GM21528 (cell line): ENCODE measurements at regions not wholly inside any gene's neighbourhood (a gene's known extent, or its start where the extent isn't known, plus 50 kb on each side); places are given as distances from the start of the nearest gene placed in this dataset.
"Not testable (repeated sequence)": the region's sequence is repeated elsewhere in the genome, so short reads cannot be mapped to it uniquely, and the experiment has no call there.

ENCODE experiments used
- ATAC-seq: cut with Tn5 transposase; IDR thresholded peaks from one replicate; pipeline ENCODE4 v1.9.1; 2021; ENCODE audit warnings: mild to moderate bottlenecking, moderate library complexity; ENCODE audit not compliant: unreplicated experiment, low FRiP score

GRCh38 chr18:26654616-26655524, 106.5 kb upstream of the KCTD1 start:
- no peak for ATAC-seq

DNA sequence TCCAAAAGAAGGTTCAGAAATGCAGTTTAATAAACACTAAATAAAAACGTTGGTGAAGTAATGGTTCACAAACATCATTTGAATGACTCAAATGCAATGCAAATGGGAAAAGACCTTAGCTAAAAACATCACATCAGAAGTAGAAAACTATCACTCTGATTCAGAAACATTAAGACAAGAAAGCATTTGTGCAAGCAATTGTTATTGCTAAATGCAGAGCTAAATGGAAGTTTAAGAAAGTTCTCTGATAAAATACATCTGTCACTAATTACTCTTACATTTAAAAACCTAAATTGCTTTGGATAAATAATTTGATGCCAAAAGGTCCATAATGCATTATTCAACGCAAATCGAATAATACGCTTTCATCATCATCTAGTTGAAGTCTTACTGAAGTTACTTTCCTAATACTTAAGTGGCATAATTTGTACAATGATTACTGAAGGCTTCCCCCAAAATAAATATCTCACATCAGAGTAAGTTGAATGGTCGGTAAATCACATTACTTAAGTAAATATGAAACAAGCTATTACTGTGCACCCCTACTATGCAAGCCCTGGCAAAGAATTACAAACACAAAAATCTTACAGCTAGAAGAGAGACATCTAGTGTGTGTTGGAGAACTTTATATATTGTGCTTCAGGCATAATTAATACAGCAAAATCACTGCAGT, 105.7 kb upstream of the KCTD1 start:
- no peak for ATAC-seq

DNA sequence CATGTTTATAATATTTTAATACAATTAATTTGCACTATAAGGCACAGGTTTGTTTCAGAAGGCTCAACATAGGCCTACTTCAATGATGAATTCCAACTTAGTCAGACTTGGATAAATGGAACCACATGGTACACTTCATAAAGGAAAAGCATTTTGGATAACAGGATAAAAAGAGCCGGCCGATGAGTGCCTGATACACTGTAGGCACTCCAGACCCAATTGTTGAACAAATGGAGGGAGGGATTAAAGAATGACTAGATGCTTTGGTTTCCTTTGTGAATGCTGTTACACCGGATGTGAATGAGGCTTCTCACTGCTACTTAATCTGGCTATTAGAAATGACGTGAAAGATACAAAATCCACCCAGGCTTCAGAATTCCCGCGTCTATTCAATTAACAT, 104.1 kb upstream of the KCTD1 start:
- no peak for ATAC-seq

GRCh38 chr18:26650310-26651268, 102.2 kb upstream of the KCTD1 start:
- ATAC-seq: no peak

- ATAC-seq: no peak
Measured at GRCh38 chr18:26649193-26649543, 100.8 kb upstream of the KCTD1 start.

DNA sequence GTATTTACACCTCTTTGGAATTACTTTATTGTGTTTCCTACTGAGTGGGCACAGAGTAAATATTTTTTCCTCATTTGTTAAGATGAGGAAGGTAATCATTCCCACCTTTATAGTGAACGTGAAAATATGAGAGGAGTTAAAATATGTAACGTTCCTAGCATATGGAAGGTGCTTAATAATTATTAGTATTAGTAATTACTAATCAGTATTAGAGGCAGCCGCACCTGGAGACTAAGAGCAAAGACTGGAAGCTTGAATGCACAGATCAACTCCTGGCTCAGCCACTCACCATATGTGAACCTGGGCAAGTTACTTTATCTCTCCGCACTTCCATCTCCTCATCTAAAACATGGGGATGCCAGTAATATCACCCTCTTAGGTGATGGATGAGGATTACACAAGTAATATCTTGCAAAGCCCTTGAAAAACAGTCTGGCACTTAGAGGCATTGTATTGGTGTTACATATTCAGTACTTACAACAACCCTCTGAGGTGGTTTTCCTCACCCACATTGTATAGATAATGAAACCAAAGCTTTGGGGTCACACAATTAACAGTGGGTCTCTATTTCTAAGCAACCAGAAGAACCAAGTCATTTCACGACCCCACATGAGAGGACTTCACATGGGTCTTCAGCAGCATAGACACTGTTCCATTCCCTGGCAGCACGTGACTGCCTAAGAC, 100.3 kb upstream of the KCTD1 start:
- no peak for ATAC-seq

- ATAC-seq: no peak
Measured at GRCh38 chr18:26646901-26647300, 98.5 kb upstream of the KCTD1 start.

DNA sequence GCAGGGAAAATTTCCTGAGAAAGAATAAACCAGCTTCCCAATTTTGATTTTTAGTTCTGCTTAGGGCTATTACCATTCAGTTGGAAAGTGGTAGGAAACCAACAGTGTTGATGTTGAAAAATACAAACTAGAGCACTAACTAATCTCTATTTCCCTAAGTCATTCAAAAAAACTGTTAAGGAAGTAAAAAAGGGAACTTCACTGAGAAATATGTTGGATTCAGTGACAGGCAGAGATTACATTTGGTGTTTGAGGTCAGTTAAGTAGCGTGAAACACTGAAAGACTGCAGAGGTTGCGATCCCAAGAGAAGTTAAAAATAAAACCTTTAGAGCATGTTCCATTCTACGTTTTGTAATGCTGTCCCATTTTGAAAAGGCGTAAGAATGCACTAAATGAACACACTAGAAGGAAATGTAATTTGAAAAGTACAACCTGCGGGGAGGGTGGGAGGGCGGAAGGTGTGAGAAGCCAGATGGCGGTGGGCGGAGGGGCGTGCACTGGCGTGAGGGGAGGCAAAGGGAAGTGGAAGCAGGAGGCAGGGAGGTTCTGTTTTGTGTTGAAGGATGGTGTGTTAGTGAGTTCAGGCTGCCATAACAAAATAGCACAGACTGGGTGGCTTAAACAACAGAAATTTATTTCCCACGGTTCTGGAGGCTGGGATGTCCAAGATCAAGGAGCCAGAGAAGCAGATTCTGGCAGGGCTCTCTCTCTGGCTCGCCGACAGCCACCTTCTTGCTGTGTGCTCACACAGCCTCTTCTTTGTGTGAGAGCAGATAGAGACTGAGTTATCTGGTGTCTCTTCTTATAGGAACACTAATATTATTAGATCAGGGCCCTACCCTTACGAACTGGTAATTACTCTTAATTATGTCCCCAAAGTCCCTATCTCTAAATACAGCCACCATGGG, 94.3 kb upstream of the KCTD1 start:
- ATAC-seq: no peak

DNA sequence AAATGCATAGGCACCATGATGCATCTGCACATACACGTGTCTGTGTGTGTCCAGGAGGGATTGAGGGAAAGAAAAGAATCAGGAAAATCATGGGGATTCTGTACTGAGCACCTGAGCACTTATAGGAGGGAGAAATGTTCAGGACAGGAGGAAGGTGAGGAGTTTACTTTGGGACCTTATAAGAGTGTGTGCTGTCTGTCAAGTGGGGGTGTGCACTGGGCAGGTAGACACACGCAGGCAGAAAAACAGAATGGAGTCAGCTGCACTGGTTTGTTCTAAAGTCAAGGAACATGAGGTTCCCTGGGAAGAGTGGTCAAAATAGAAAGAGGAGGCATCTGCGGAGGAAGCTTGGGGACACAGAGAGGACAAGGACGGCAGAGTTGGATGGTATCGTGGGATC, 92.2 kb upstream of the KCTD1 start:
- ATAC-seq: no peak

- ATAC-seq: no peak
Measured at GRCh38 chr18:26639149-26639548, 90.8 kb upstream of the KCTD1 start.

GRCh38 chr18:26637983-26638382, 89.6 kb upstream of the KCTD1 start:
- no peak for ATAC-seq

DNA sequence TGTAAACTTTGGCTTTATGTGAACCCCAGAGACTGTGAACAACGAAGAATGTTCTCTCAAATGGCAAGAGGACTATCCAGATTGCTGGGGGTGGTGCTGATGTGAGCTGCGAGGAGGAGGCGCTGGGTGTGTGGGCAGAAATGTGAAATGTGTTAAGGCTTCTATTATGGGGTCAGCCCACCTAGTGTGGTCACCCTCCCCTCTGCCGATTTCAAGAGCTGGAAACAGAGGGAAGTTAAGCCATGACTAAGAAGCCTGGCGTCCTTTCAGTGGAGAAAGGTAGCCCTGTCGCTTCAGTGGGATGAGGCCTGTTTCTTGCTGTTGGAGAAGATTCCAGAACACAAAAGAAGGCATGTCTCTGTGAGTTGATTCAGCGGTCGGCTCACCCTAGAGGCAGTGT, 89.0 kb upstream of the KCTD1 start:
- ATAC-seq: no peak

GRCh38 chr18:26635466-26635865, 87.1 kb upstream of the KCTD1 start:
- ATAC-seq: no peak

DNA sequence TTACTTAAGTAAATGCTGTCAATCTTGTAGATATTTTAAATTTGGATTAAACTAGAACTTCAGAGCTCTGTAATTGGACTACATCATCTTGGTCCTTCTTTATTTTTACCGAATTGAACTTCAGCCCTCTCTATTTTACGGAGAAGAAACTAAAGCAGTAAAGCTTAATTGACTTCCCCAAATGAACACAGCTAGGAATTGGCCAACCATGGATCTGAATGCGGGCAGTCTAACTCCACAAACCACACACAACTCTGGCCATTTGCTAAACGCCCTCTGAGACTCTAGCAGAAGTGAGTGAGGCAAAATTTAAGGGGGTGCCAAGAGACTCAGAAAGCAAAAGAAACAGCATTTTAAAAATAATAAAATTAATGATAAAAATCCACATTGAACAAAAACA, 86.3 kb upstream of the KCTD1 start:
- ATAC-seq: no peak

DNA sequence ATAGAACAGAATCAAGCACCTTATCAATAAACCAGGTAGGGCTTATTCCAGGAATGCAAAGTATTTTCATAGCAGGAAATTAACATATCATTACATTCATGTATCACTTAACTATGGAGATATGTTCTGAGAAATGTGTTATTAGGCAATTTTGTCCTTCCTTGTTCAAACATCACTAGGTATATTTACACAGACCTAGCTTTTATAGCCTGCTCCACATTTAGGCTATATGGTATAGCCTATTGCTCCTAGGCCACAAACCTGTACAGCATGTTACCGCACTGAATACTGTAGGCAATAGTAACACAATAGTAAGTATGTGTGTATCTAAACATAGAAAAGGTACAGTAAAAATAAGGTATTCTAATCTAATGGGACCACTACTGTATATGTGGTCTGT, 82.8 kb upstream of the KCTD1 start:
- no peak for ATAC-seq

- no peak for ATAC-seq
Measured at GRCh38 chr18:26630596-26630995, 82.2 kb upstream of the KCTD1 start.

- no peak for ATAC-seq
Measured at GRCh38 chr18:26628017-26628416, 79.7 kb upstream of the KCTD1 start.

DNA sequence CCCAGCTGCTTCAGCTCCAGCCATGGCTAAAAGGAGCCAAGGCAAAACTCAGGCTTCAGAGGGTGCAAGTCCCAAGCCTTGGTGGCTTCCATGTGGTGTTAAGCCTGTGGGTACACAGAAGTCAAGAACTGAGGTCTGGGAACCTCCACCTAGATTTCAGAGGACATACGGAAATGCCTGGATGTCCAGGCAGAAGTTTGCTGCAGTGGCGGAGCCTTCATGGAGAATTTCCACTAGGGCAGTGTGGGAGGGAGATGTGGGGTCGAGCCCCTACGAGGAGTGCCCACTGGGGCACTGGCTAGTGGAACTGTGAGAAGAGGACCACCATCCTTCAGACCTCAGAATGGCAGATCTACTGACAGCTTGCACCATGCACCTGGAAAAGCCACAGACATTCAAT, 76.1 kb upstream of the KCTD1 start:
- no peak for ATAC-seq

DNA sequence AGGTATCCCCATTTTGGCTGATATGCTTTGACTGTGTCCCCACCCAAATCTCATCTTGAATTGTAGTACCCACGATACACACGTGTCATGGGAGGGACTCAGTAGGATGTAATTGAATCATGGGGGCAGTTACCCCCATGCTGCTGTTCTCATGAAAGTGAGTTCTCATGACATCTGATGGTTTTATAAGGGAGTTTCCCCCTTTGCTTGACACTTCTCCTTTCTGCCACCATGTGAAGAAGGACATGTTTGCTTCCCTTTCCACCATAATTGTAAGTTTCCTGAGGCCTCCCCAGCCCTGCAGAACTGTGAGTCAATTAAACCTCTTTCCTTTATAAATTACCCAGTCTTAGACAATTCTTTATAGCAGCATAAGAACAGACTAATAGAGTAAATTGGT, 75.0 kb upstream of the KCTD1 start:
- not testable (repeated sequence) for ATAC-seq
